ELF-1 (cell line): ENCODE measurements at regions not wholly inside any gene's neighbourhood (a gene's known extent, or its start where the extent isn't known, plus 50 kb on each side); places are given as distances from the start of the nearest gene placed in this dataset.

Source experiments
- DNase-seq: peaks from one replicate; pipeline ENCODE4 v3.0.0-alpha.2; 2016; ENCODE audit warnings: low read depth, low spot score

GRCh38 chr5:174159327-174160114 is 114.0 kb downstream of the NSG2 start:
- peak; percentile 78 for DNase-seq

- no peak for DNase-seq
Measured at GRCh38 chr5:174165406-174165805, 119.9 kb downstream of the NSG2 start.

GRCh38 chr5:174166231-174167079 is 120.9 kb downstream of the NSG2 start:
- peak; percentile 38 for DNase-seq

- DNase-seq: no peak
Measured at GRCh38 chr5:174167080-174167910, 121.8 kb downstream of the NSG2 start.

- peak; percentile 26 for DNase-seq
Measured at GRCh38 chr5:174172152-174172551, 126.6 kb downstream of the NSG2 start.

- DNase-seq: no peak
Measured at GRCh38 chr5:174172566-174172965, 127.1 kb downstream of the NSG2 start.

GRCh38 chr5:174173766-174174165 is 128.3 kb downstream of the NSG2 start:
- no peak for DNase-seq

- DNase-seq: no peak
Measured at GRCh38 chr5:174175716-174176268, 130.3 kb downstream of the NSG2 start.

GRCh38 chr5:174176511-174176910 is 131.0 kb downstream of the NSG2 start:
- no peak for DNase-seq

- no peak for DNase-seq
Measured at GRCh38 chr5:174177531-174177930, 132.0 kb downstream of the NSG2 start.

GRCh38 chr5:174177976-174178605 is 132.6 kb downstream of the NSG2 start:
- DNase-seq: no peak

- no peak for DNase-seq
Measured at GRCh38 chr5:174180639-174181038, 135.1 kb downstream of the NSG2 start.

- DNase-seq: no peak
Measured at GRCh38 chr5:174182111-174182510, 136.6 kb downstream of the NSG2 start.

- DNase-seq: no peak
Measured at GRCh38 chr5:174183701-174184100, 138.2 kb downstream of the NSG2 start.

GRCh38 chr5:174185506-174185905 is 140.0 kb downstream of the NSG2 start:
- DNase-seq: no peak

- no peak for DNase-seq
Measured at GRCh38 chr5:174186096-174186695, 140.7 kb downstream of the NSG2 start.

- DNase-seq: no peak
Measured at GRCh38 chr5:174187001-174187400, 141.5 kb downstream of the NSG2 start.

GRCh38 chr5:174187481-174187880 is 142.0 kb downstream of the NSG2 start:
- no peak for DNase-seq

GRCh38 chr5:174188295-174188694 is 142.8 kb downstream of the NSG2 start:
- no peak for DNase-seq

- DNase-seq: no peak
Measured at GRCh38 chr5:174189654-174190541, 144.4 kb downstream of the NSG2 start.
